HG03521 (cell line): ENCODE measurements at regions not wholly inside any gene's neighbourhood (a gene's known extent, or its start where the extent isn't known, plus 50 kb on each side); places are given as distances from the start of the nearest gene placed in this dataset.

Experiments used
- ATAC-seq: cut with Tn5 transposase; IDR thresholded peaks from one replicate; pipeline ENCODE4 v1.9.1; 2021; ENCODE audit warnings: mild to moderate bottlenecking, moderate library complexity; ENCODE audit not compliant: unreplicated experiment

- ATAC-seq = no peak
Measured at GRCh38 chr13:83352391-83352790, 529.9 kb downstream of the SLITRK1 start.

GRCh38 chr13:83350569-83350968, 531.7 kb downstream of the SLITRK1 start:
- ATAC-seq = no peak

- no peak for ATAC-seq
Measured at GRCh38 chr13:83344518-83344917, 537.8 kb downstream of the SLITRK1 start.

GRCh38 chr13:83340170-83340569, 542.1 kb downstream of the SLITRK1 start:
- ATAC-seq = no peak

- no peak for ATAC-seq
Measured at GRCh38 chr13:83333614-83334388, 548.5 kb downstream of the SLITRK1 start.

- no peak for ATAC-seq
Measured at GRCh38 chr13:83332751-83333150, 549.5 kb downstream of the SLITRK1 start.

GRCh38 chr13:83327091-83327490, 555.2 kb downstream of the SLITRK1 start:
- ATAC-seq = no peak

- no peak for ATAC-seq
Measured at GRCh38 chr13:83325125-83325853, 557.0 kb downstream of the SLITRK1 start.

- no peak for ATAC-seq
Measured at GRCh38 chr13:83311886-83312577, 570.2 kb downstream of the SLITRK1 start.

GRCh38 chr13:83298617-83299016, 583.7 kb downstream of the SLITRK1 start:
- ATAC-seq = no peak

GRCh38 chr13:83297586-83298290, 584.5 kb downstream of the SLITRK1 start:
- ATAC-seq = no peak

GRCh38 chr13:83295686-83296085, 586.6 kb downstream of the SLITRK1 start:
- ATAC-seq = no peak

GRCh38 chr13:83286737-83287136, 595.5 kb downstream of the SLITRK1 start:
- no peak for ATAC-seq

GRCh38 chr13:83281654-83282053, 600.6 kb downstream of the SLITRK1 start:
- no peak for ATAC-seq

- no peak for ATAC-seq
Measured at GRCh38 chr13:83274679-83275078, 607.6 kb downstream of the SLITRK1 start.

GRCh38 chr13:83272652-83273240, 609.5 kb downstream of the SLITRK1 start:
- no peak for ATAC-seq

GRCh38 chr13:83272076-83272475, 610.2 kb downstream of the SLITRK1 start:
- no peak for ATAC-seq

GRCh38 chr13:83265279-83265678, 617.0 kb downstream of the SLITRK1 start:
- ATAC-seq = no peak

GRCh38 chr13:83248751-83249150, 633.5 kb downstream of the SLITRK1 start:
- no peak for ATAC-seq

GRCh38 chr13:83232626-83233025, 649.6 kb downstream of the SLITRK1 start:
- ATAC-seq = no peak
